B cell (primary cell): ENCODE measurements at regions not wholly inside any gene's neighbourhood (a gene's known extent, or its start where the extent isn't known, plus 50 kb on each side); places are given as distances from the start of the nearest gene placed in this dataset.

Source experiments
- CTCF ChIP-seq: fragments of 200-600 bp; IDR thresholded peaks from one replicate; pipeline ENCODE4 v1.8.0; 2022; ENCODE audit warnings: antibody characterized with exemption, mild to moderate bottlenecking
- EZH2 ChIP-seq: IDR thresholded peaks from 2 replicates; pipeline ENCODE4 v1.6.1; 2012; ENCODE audit warnings: borderline replicate concordance, low read depth, mild to moderate bottlenecking, moderate library complexity, low read length; ENCODE audit not compliant: insufficient read depth, poor library complexity, severe bottlenecking

- no peak for TF ChIP-seq EZH2
- TF ChIP-seq CTCF = no peak
These were observed 816.2 kb upstream of the GRAMD2B start for GRCh38 chr5:125607018-125607417.
